ENCODE measurements at regions not wholly inside any gene's neighbourhood (a gene's known extent, or its start where the extent isn't known, plus 50 kb on each side); places are given as distances from the start of the nearest gene placed in this dataset.

DNA sequence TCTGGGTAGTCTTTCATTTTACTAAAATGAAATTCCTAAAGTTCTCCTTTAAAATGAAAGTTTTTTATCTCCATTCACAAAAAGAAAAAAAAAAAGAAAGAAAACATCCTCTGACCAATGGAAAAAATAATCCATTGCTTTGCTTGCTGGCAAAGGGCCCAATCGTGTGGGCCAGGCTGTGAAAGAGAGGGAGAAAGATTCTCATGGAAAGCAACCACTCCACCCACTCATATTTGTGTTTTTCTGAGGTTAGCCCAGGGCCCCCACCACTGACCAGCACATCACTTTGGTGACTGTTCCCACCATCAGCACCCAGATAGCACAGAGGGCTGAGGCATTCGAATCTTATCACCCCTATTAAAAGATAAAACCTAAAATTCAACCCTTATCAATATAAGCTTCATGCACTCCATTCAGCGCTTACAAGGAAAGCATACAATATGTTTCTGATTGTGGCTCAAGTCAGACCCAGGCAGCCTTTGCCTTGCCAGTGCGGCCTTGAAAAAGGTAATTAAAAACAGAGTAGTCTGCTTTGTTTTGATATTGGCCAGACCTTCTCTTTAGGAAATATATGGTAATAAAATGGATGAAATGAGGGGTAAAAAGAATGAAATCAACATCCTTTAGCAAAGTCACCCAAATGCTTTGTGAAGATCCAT, 192.8 kb downstream of the ETS1 start:
- H2AFZ ChIP-seq (ENCODE audit: low read depth, low read length): no peak overlapping the region
- H3K9ac ChIP-seq (ENCODE audit: low read length): no peak overlapping the region

DNA sequence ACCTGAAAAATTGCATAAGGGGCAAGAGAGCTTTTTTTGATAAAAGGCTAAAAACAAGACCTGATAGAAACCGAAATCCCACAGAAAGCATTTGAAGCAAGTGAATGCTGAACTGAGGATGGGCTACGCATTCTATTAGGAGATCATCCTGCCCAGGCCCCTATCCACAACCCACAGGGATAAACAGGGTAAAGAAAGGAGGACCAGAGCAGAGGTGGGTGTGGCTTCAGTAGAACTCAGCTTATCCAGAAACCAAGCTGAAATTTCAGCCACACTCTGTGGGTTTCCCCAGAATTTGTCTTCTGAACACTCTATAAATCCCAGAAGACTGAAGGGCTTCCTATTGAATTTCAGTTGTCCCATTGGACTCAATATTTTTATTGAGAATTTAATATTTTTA, 195.1 kb downstream of the ETS1 start:
- Histone ChIP-seq H3K4me3 (ENCODE audit: low read length) (no peak overlapping the region), H3K27ac (ENCODE audit: low read length) (no peak overlapping the region), H3F3A (ENCODE audit: insufficient read depth, low read length, poor library complexity, severe bottlenecking) (no peaks in the 10 kb centered on the region), H3K27me3 (ENCODE audit: insufficient read depth, low read depth, low read length) (no peaks in the 10 kb centered on the region), H3K36me3 (ENCODE audit: insufficient read depth, low read length) (no peaks in the 10 kb centered on the region), H3K9me2 (ENCODE audit: insufficient read depth, low read length) (no peaks in the 10 kb centered on the region), H3K4me2 (ENCODE audit: low read length) (no peak overlapping the region), H3K79me2 (replicated peaks; ENCODE audit: insufficient read depth, low read length) (no peaks in the 10 kb centered on the region), H4K20me1 (ENCODE audit: insufficient read depth) (no peaks in the 10 kb centered on the region), H3K9ac (ENCODE audit: low read length) (no peak overlapping the region), H3K9me3 (ENCODE audit: low read length) (no peaks in the 10 kb centered on the region), H2AFZ (ENCODE audit: low read depth, low read length) (no peak overlapping the region)
- TF ChIP-seq TAF1 (IDR thresholded peaks at IDR 0.05; ENCODE audit: low read depth) (no peak), EP300 (conservative IDR thresholded peaks at IDR 0.05; ENCODE audit: poor library complexity, severe bottlenecking) (no peak), SMC3 (conservative IDR thresholded peaks at IDR 0.05; ENCODE audit: poor library complexity) (no peak), POLR2AphosphoS5 (IDR thresholded peaks at IDR 0.05) (no peak), EZH2 (IDR thresholded peaks at IDR 0.05; ENCODE audit: borderline replicate concordance, insufficient read depth, low read length, poor library complexity, severe bottlenecking) (no peak), MXI1 (conservative IDR thresholded peaks at IDR 0.05; ENCODE audit: poor library complexity, severe bottlenecking) (no peak), RAD21 (conservative IDR thresholded peaks at IDR 0.05) (no peak)
- TF ChIP-seq, protein P1, sequence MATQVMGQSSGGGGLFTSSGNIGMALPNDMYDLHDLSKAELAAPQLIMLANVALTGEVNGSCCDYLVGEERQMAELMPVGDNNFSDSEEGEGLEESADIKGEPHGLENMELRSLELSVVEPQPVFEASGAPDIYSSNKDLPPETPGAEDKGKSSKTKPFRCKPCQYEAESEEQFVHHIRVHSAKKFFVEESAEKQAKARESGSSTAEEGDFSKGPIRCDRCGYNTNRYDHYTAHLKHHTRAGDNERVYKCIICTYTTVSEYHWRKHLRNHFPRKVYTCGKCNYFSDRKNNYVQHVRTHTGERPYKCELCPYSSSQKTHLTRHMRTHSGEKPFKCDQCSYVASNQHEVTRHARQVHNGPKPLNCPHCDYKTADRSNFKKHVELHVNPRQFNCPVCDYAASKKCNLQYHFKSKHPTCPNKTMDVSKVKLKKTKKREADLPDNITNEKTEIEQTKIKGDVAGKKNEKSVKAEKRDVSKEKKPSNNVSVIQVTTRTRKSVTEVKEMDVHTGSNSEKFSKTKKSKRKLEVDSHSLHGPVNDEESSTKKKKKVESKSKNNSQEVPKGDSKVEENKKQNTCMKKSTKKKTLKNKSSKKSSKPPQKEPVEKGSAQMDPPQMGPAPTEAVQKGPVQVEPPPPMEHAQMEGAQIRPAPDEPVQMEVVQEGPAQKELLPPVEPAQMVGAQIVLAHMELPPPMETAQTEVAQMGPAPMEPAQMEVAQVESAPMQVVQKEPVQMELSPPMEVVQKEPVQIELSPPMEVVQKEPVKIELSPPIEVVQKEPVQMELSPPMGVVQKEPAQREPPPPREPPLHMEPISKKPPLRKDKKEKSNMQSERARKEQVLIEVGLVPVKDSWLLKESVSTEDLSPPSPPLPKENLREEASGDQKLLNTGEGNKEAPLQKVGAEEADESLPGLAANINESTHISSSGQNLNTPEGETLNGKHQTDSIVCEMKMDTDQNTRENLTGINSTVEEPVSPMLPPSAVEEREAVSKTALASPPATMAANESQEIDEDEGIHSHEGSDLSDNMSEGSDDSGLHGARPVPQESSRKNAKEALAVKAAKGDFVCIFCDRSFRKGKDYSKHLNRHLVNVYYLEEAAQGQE (IDR thresholded peaks at IDR 0.05; ENCODE audit: borderline replicate concordance): no peak
- TF ChIP-seq, protein P2, sequence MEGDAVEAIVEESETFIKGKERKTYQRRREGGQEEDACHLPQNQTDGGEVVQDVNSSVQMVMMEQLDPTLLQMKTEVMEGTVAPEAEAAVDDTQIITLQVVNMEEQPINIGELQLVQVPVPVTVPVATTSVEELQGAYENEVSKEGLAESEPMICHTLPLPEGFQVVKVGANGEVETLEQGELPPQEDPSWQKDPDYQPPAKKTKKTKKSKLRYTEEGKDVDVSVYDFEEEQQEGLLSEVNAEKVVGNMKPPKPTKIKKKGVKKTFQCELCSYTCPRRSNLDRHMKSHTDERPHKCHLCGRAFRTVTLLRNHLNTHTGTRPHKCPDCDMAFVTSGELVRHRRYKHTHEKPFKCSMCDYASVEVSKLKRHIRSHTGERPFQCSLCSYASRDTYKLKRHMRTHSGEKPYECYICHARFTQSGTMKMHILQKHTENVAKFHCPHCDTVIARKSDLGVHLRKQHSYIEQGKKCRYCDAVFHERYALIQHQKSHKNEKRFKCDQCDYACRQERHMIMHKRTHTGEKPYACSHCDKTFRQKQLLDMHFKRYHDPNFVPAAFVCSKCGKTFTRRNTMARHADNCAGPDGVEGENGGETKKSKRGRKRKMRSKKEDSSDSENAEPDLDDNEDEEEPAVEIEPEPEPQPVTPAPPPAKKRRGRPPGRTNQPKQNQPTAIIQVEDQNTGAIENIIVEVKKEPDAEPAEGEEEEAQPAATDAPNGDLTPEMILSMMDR (IDR thresholded peaks at IDR 0.05; ENCODE audit: poor library complexity, severe bottlenecking): no peak

More for the DNA sequence above, 192.8 kb downstream of the ETS1 start:
- no peaks in the 10 kb centered on the region for H3K79me2 ChIP-seq (replicated peaks; ENCODE audit: insufficient read depth, low read length)
- H3F3A ChIP-seq (ENCODE audit: insufficient read depth, low read length, poor library complexity, severe bottlenecking): no peaks in the 10 kb centered on the region
- H4K20me1 ChIP-seq (ENCODE audit: insufficient read depth): no peaks in the 10 kb centered on the region
- no peak overlapping the region for H3K4me2 ChIP-seq (ENCODE audit: low read length)
- H3K27me3 ChIP-seq (ENCODE audit: insufficient read depth, low read depth, low read length): no peaks in the 10 kb centered on the region
- TF ChIP-seq, protein P2 (IDR thresholded peaks at IDR 0.05; ENCODE audit: poor library complexity, severe bottlenecking): no peak
- TF ChIP-seq RAD21 (conservative IDR thresholded peaks at IDR 0.05) (no peak), POLR2AphosphoS5 (IDR thresholded peaks at IDR 0.05) (no peak), EP300 (conservative IDR thresholded peaks at IDR 0.05; ENCODE audit: poor library complexity, severe bottlenecking) (no peak), MXI1 (conservative IDR thresholded peaks at IDR 0.05; ENCODE audit: poor library complexity, severe bottlenecking) (no peak), TAF1 (IDR thresholded peaks at IDR 0.05; ENCODE audit: low read depth) (no peak), EZH2 (IDR thresholded peaks at IDR 0.05; ENCODE audit: borderline replicate concordance, insufficient read depth, low read length, poor library complexity, severe bottlenecking) (no peak)
- no peaks in the 10 kb centered on the region for H3K36me3 ChIP-seq (ENCODE audit: insufficient read depth, low read length)
- no peak overlapping the region for H3K27ac ChIP-seq (ENCODE audit: low read length)
- no peaks in the 10 kb centered on the region for H3K9me2 ChIP-seq (ENCODE audit: insufficient read depth, low read length)
- H3K4me3 ChIP-seq (ENCODE audit: low read length): no peak overlapping the region
- no peaks in the 10 kb centered on the region for H3K9me3 ChIP-seq (ENCODE audit: low read length)
